ENCODE measurements at regions not wholly inside any gene's neighbourhood (a gene's known extent, or its start where the extent isn't known, plus 50 kb on each side); places are given as distances from the start of the nearest gene placed in this dataset.

GRCh38 chr5:128838623-128839022 lies 126.7 kb upstream of the SLC27A6 start:
- Histone ChIP-seq H3K27ac (ENCODE audit: low read length) (no peak overlapping the region), H3K4me2 (ENCODE audit: insufficient read depth, low read length) (no peak overlapping the region), H3K36me3 (ENCODE audit: insufficient read depth, low read length) (no peaks in the 10 kb centered on the region), H3K4me1 (ENCODE audit: insufficient read depth, low read length) (no peaks in the 10 kb centered on the region), H3K9me3 (ENCODE audit: insufficient read depth, low read length, severe bottlenecking) (no peaks in the 10 kb centered on the region), H2AFZ (ENCODE audit: low read depth, low read length) (no peak overlapping the region), H4K20me1 (ENCODE audit: insufficient read depth, low read length) (no peaks in the 10 kb centered on the region), H3K9ac (ENCODE audit: low read depth, low read length) (no peak overlapping the region), H3K27me3 (ENCODE audit: insufficient read depth, low read length, poor library complexity) (no peaks in the 10 kb centered on the region), H3K4me3 (ENCODE audit: low read depth in 1 of 2, low read length in 2 of 2) (no peak overlapping the region), H3K79me2 (ENCODE audit: insufficient read depth, low read length) (no peaks in the 10 kb centered on the region)
- ATAC-seq (ENCODE audit: insufficient read depth, low read depth) (no peak), DNase-seq (no peak)
- TF ChIP-seq CTCF (IDR thresholded peaks at IDR 0.05; ENCODE audit: borderline replicate concordance, extremely low read depth, low read length, poor library complexity, severe bottlenecking) (no peak), EZH2 (IDR thresholded peaks at IDR 0.05; ENCODE audit: borderline replicate concordance, low read depth, low read length, severe bottlenecking) (no peak)

DNA sequence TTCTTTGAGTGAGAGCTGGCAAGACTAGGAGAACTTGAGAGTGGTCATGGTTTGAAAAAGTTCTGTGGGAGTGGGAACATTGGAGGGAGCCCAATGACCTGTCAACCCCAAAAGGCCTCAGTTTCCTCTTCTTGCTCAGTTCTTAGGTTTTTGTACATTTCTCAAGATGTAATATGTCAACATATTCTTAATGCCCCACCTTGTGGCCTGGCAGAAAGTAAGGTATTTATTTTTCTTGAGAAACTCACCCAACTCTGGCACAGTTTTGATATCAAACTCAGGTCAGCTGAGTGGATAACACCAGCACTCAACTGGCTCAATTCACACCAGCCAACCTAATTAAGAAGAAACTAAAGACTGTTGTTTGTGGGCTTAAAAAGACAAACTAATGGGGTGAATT lies 123.0 kb upstream of the SLC27A6 start:
- TF ChIP-seq EZH2 (IDR thresholded peaks at IDR 0.05; ENCODE audit: borderline replicate concordance, low read depth, low read length, severe bottlenecking) (no peak), CTCF (IDR thresholded peaks at IDR 0.05; ENCODE audit: borderline replicate concordance, extremely low read depth, low read length, poor library complexity, severe bottlenecking) (no peak)

DNA sequence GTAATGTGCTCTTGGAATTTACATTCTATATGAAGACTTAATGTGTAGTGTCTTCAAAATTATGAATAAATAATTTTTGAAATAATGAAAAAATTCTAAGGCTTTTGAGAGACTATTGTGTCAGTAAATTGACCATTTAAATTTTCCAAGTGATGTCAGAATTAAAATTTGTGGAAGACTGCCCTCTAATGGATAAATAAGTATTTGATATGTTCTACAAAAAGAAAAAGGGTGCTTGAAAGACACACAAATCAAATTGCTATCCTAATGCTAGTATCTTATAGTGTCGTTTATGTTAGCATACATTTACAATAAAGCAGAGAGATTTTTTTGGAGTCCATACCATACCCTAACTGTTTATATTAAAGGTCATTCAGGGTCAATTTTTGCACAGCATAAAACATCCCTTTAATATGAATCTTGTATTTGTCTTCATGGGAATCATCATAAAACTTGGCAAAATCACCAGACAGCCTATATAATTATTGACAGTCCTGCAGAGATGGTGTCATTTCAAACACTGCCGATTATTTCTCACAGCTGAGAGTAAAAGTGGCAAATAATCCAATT lies 120.8 kb upstream of the SLC27A6 start:
- DNase-seq = no peak

More for the DNA sequence above, 123.0 kb upstream of the SLC27A6 start:
- Histone ChIP-seq H2AFZ (ENCODE audit: low read depth, low read length) (no peak overlapping the region), H3K4me2 (ENCODE audit: insufficient read depth, low read length) (no peak overlapping the region), H3K9me3 (ENCODE audit: insufficient read depth, low read length, severe bottlenecking) (no peaks in the 10 kb centered on the region), H3K27ac (ENCODE audit: low read length) (no peak overlapping the region), H3K9ac (ENCODE audit: low read depth, low read length) (no peak overlapping the region), H3K27me3 (ENCODE audit: insufficient read depth, low read length, poor library complexity) (no peaks in the 10 kb centered on the region), H3K36me3 (ENCODE audit: insufficient read depth, low read length) (no peaks in the 10 kb centered on the region), H3K4me1 (ENCODE audit: insufficient read depth, low read length) (no peaks in the 10 kb centered on the region), H3K4me3 (ENCODE audit: low read depth in 1 of 2, low read length in 2 of 2) (no peak overlapping the region), H4K20me1 (ENCODE audit: insufficient read depth, low read length) (no peaks in the 10 kb centered on the region), H3K79me2 (ENCODE audit: insufficient read depth, low read length) (no peaks in the 10 kb centered on the region)
- DNase-seq = no peak
- no peak for ATAC-seq (ENCODE audit: insufficient read depth, low read depth)

More for the DNA sequence above, 120.8 kb upstream of the SLC27A6 start:
- no peak overlapping the region for H3K4me3 ChIP-seq (ENCODE audit: low read depth in 1 of 2, low read length in 2 of 2)
- H3K4me2 ChIP-seq (ENCODE audit: insufficient read depth, low read length) = no peak overlapping the region
- H2AFZ ChIP-seq (ENCODE audit: low read depth, low read length) = no peak overlapping the region
- peak; percentile 27 for TF ChIP-seq CTCF (IDR thresholded peaks at IDR 0.05; ENCODE audit: borderline replicate concordance, extremely low read depth, low read length, poor library complexity, severe bottlenecking)
- TF ChIP-seq EZH2 (IDR thresholded peaks at IDR 0.05; ENCODE audit: borderline replicate concordance, low read depth, low read length, severe bottlenecking) = no peak
- no peaks in the 10 kb centered on the region for H4K20me1 ChIP-seq (ENCODE audit: insufficient read depth, low read length)
- no peak overlapping the region for H3K9ac ChIP-seq (ENCODE audit: low read depth, low read length)
- no peak overlapping the region for H3K27ac ChIP-seq (ENCODE audit: low read length)
- no peaks in the 10 kb centered on the region for H3K36me3 ChIP-seq (ENCODE audit: insufficient read depth, low read length)
- no peaks in the 10 kb centered on the region for H3K27me3 ChIP-seq (ENCODE audit: insufficient read depth, low read length, poor library complexity)
- no peak for ATAC-seq (ENCODE audit: insufficient read depth, low read depth)
- no peaks in the 10 kb centered on the region for H3K9me3 ChIP-seq (ENCODE audit: insufficient read depth, low read length, severe bottlenecking)
- H3K79me2 ChIP-seq (ENCODE audit: insufficient read depth, low read length) = no peaks in the 10 kb centered on the region
- no peaks in the 10 kb centered on the region for H3K4me1 ChIP-seq (ENCODE audit: insufficient read depth, low read length)
